Left ventricle myocardium inferior (tissue), 1 donor: ENCODE measurements at regions not wholly inside any gene's neighbourhood (a gene's known extent, or its start where the extent isn't known, plus 50 kb on each side); places are given as distances from the start of the nearest gene placed in this dataset.
"Not testable (repeated sequence)": the region's sequence is repeated elsewhere in the genome, so short reads cannot be mapped to it uniquely, and the experiment has no call there.

Source experiments
- DNase-seq: peaks from one replicate; pipeline ENCODE4 v3.0.0-alpha.2; 2020
- H3K27ac ChIP-seq: fragments of 200-600 bp; replicated peaks from 2 replicates; pipeline ENCODE4 v1.8.0; 2021
- H3K27me3 ChIP-seq: fragments of 200-600 bp; 2 replicates; pipeline ENCODE4 v1.8.0; 2021; ENCODE audit warnings: low read depth
- H3K36me3 ChIP-seq: fragments of 200-600 bp; 2 replicates; pipeline ENCODE4 v1.8.0; 2021
- H3K4me1 ChIP-seq: fragments of 200-600 bp; 2 replicates; pipeline ENCODE4 v1.8.0; 2021
- H3K4me3 ChIP-seq: fragments of 200-600 bp; 2 replicates; pipeline ENCODE4 v1.8.0; 2021; ENCODE audit warnings: mild to moderate bottlenecking, moderate library complexity
- H3K9me3 ChIP-seq: fragments of 200-600 bp; replicated peaks from 2 replicates; pipeline ENCODE4 v1.8.0; 2021
- CTCF ChIP-seq: fragments of 200-600 bp; IDR thresholded peaks from 2 replicates; pipeline ENCODE4 v1.8.0; 2021; ENCODE audit warnings: antibody characterized with exemption, mild to moderate bottlenecking, borderline replicate concordance
- intact Hi-C: fragments of 100-400 bp; cut with micrococcal nuclease; formaldehyde crosslinking; loops from one replicate; pipeline ENCODE4 v1.11.0; 2022
- donor health status: DM: no; HTN: yes; CAD: no; lungs with severe emphysema.

GRCh38 chr1:8228253-8228652 is 89.7 kb upstream of the SLC45A1 start:
- Histone ChIP-seq H3K4me3 (no peak overlapping the region), H3K27ac (no peak overlapping the region), H3K9me3 (no peaks in the 10 kb centered on the region), H3K4me1 (peaks cover 4% of the 10 kb centered on the region), H3K27me3 (peaks cover 36% of the 10 kb centered on the region), H3K36me3 (no peaks in the 10 kb centered on the region)
- intact Hi-C loops, result loop anchor here (10.0 kb wide), 1 partner anchor 193 kb away; no protein-coding TSS in a partner anchor
- no peak for TF ChIP-seq CTCF
- DNase-seq, result no peak

GRCh38 chr1:8227674-8228073 is 90.2 kb upstream of the SLC45A1 start:
- not testable (repeated sequence) for H3K9me3 ChIP-seq, DNase-seq, H3K4me1 ChIP-seq, H3K27ac ChIP-seq, H3K4me3 ChIP-seq, H3K36me3 ChIP-seq
- intact Hi-C loops, result loop anchor here (10.0 kb wide), 1 partner anchor 193 kb away; no protein-coding TSS in a partner anchor
- H3K27me3 ChIP-seq, result peaks cover 31% of the 10 kb centered on the region

GRCh38 chr1:8226747-8227146 is 91.2 kb upstream of the SLC45A1 start:
- no peaks in the 10 kb centered on the region for H3K9me3 ChIP-seq
- H3K27ac ChIP-seq, result no peak overlapping the region
- no peak overlapping the region for H3K4me3 ChIP-seq
- peaks cover 4% of the 10 kb centered on the region for H3K4me1 ChIP-seq
- H3K36me3 ChIP-seq, result no peaks in the 10 kb centered on the region
- no peak for DNase-seq
- intact Hi-C loops, result loop anchor here (10.0 kb wide), 1 partner anchor 192 kb away; no protein-coding TSS in a partner anchor
- no peak for TF ChIP-seq CTCF
- H3K27me3 ChIP-seq, result peaks cover 21% of the 10 kb centered on the region

- not testable (repeated sequence) for H3K4me1 ChIP-seq, H3K27ac ChIP-seq, H3K36me3 ChIP-seq, H3K9me3 ChIP-seq, H3K4me3 ChIP-seq, DNase-seq
- intact Hi-C loops, result loop anchor here (10.0 kb wide), 1 partner anchor 191 kb away; no protein-coding TSS in a partner anchor
- H3K27me3 ChIP-seq, result peaks cover 15% of the 10 kb centered on the region
Measured at GRCh38 chr1:8226024-8226423, 91.9 kb upstream of the SLC45A1 start.

- no peak for DNase-seq
Measured at GRCh38 chr1:8223526-8223925, 94.4 kb upstream of the SLC45A1 start.

GRCh38 chr1:8222789-8223188 is 95.1 kb upstream of the SLC45A1 start:
- Histone ChIP-seq H3K9me3 (no peaks in the 10 kb centered on the region), H3K36me3 (no peaks in the 10 kb centered on the region), H3K27ac (no peak overlapping the region), H3K4me3 (no peak overlapping the region), H3K4me1 (peaks cover 6% of the 10 kb centered on the region), H3K27me3 (peaks cover 5% of the 10 kb centered on the region)
- intact Hi-C loops, result loop anchor here (10.0 kb wide), 1 partner anchor 188 kb away; no protein-coding TSS in a partner anchor
- no peak for DNase-seq
- no peak for TF ChIP-seq CTCF

More at GRCh38 chr1:8223526-8223925, 94.4 kb upstream of the SLC45A1 start:
- intact Hi-C loops, result loop anchor here (10.0 kb wide), 1 partner anchor 189 kb away; no protein-coding TSS in a partner anchor
- Histone ChIP-seq H3K27me3 (peaks cover 12% of the 10 kb centered on the region), H3K4me3 (no peak overlapping the region), H3K4me1 (peaks cover 4% of the 10 kb centered on the region), H3K27ac (no peak overlapping the region), H3K36me3 (no peaks in the 10 kb centered on the region), H3K9me3 (no peaks in the 10 kb centered on the region)
- TF ChIP-seq CTCF, result no peak
